ENCODE measurements at regions not wholly inside any gene's neighbourhood (a gene's known extent, or its start where the extent isn't known, plus 50 kb on each side); places are given as distances from the start of the nearest gene placed in this dataset.
"Not testable (repeated sequence)": the region's sequence is repeated elsewhere in the genome, so short reads cannot be mapped to it uniquely, and the experiment has no call there.

DNA sequence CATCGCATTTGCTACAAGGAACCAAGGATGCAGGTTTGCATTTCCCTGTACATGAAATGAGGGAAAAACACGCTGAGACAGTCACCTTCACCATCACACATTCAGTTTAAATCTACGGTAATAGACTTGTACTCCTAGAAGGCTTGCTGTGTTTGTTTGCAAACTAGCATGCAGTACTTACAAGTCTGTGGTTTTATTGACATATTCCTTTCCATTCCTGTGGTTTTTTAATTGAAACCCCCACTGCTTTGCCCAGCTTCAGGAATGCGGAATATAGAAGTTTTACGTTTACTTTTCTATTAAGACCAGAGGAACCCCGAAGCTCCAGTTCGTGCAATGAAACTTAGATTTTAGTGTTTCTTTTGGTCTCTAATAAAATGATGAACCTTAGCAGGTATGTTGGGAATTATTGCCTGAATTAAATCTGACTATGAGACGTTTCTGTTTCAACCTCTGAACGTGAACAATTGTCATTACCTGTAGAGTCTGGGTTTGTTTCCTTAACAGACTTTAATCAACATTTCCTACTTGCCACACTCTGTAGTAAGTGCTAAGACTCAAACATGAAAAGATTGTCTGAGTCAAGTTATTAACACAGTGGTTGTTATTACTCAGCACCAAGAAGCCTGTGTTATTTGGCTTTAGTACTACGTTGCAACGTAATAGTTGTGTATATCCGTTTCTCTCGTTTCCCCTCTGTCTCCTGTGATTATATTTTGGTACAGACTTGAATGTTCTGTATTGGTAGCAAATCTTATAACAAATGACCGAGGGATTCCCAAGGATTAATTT lies 793.3 kb upstream of the GOT2 start:
- no peak for ATAC-seq
- TF ChIP-seq, protein P1, sequence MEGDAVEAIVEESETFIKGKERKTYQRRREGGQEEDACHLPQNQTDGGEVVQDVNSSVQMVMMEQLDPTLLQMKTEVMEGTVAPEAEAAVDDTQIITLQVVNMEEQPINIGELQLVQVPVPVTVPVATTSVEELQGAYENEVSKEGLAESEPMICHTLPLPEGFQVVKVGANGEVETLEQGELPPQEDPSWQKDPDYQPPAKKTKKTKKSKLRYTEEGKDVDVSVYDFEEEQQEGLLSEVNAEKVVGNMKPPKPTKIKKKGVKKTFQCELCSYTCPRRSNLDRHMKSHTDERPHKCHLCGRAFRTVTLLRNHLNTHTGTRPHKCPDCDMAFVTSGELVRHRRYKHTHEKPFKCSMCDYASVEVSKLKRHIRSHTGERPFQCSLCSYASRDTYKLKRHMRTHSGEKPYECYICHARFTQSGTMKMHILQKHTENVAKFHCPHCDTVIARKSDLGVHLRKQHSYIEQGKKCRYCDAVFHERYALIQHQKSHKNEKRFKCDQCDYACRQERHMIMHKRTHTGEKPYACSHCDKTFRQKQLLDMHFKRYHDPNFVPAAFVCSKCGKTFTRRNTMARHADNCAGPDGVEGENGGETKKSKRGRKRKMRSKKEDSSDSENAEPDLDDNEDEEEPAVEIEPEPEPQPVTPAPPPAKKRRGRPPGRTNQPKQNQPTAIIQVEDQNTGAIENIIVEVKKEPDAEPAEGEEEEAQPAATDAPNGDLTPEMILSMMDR (IDR thresholded peaks at IDR 0.05): no peak

GRCh38 chr16:59522826-59523225 lies 788.7 kb upstream of the GOT2 start:
- Histone ChIP-seq H3K36me3 (ENCODE audit: low read depth) (no peaks in the 10 kb centered on the region), H3K4me1 (ENCODE audit: low read depth) (no peaks in the 10 kb centered on the region), H3K9me3 (peaks cover 15% of the 10 kb centered on the region), H3K4me3 (no peak overlapping the region)
- TF ChIP-seq, protein P1 (IDR thresholded peaks at IDR 0.05): no peak
- DNase-seq (no peak), ATAC-seq (no peak)
- intact Hi-C loops (cut with DNase I, micrococcal nuclease): no loop called here

More for the DNA sequence above, 793.3 kb upstream of the GOT2 start:
- intact Hi-C loops (cut with DNase I, micrococcal nuclease): no loop called here
- Histone ChIP-seq H3K4me3 (no peak overlapping the region), H3K4me1 (ENCODE audit: low read depth) (no peaks in the 10 kb centered on the region), H3K36me3 (ENCODE audit: low read depth) (no peaks in the 10 kb centered on the region), H3K9me3 (peaks cover 27% of the 10 kb centered on the region)
- no peak for DNase-seq

DNA sequence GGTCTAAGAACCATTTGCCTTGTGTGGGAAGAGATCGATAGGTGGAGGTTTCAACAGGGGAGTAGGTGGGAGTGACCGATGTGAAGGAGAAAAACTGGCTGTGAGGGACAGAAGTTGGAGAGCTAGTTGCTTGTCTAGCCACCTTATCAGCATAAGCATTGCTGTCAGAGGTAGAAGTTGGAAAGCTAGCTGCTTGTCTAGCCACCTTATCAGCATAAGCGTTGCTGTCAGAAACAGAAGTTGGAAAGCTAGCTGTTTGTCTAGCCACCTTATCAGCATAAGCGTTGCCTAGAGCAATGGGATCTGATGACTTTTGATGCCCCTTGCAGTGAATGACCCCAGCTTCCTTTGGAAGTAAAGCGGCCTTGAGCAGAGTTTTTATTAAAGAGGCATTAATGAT lies 784.6 kb upstream of the GOT2 start:
- H3K9me3 ChIP-seq: peaks cover 14% of the 10 kb centered on the region
- H3K4me3 ChIP-seq; DNase-seq; H3K4me1 ChIP-seq (ENCODE audit: low read depth); ATAC-seq; H3K36me3 ChIP-seq (ENCODE audit: low read depth); intact Hi-C loops (cut with DNase I, micrococcal nuclease): not testable (repeated sequence)

- H3K4me1 ChIP-seq (ENCODE audit: low read depth): no peaks in the 10 kb centered on the region
- TF ChIP-seq, protein P1 (IDR thresholded peaks at IDR 0.05): no peak
- no peak overlapping the region for H3K4me3 ChIP-seq
- no peak for DNase-seq
- peaks cover 29% of the 10 kb centered on the region for H3K9me3 ChIP-seq
- ATAC-seq: no peak
- no peaks in the 10 kb centered on the region for H3K36me3 ChIP-seq (ENCODE audit: low read depth)
- intact Hi-C loops (cut with DNase I, micrococcal nuclease): no loop called here
Observed at GRCh38 chr16:59514651-59515050, 780.5 kb upstream of the GOT2 start.

- ATAC-seq (no peak), DNase-seq (no peak)
- intact Hi-C loops (cut with DNase I, micrococcal nuclease): no loop called here
- H3K4me3 ChIP-seq: no peak overlapping the region
- H3K9me3 ChIP-seq: peaks cover 47% of the 10 kb centered on the region
- H3K36me3 ChIP-seq (ENCODE audit: low read depth): no peaks in the 10 kb centered on the region
- TF ChIP-seq, protein P1 (IDR thresholded peaks at IDR 0.05): no peak
- no peaks in the 10 kb centered on the region for H3K4me1 ChIP-seq (ENCODE audit: low read depth)
Observed at GRCh38 chr16:59510008-59510424, 775.9 kb upstream of the GOT2 start.

DNA sequence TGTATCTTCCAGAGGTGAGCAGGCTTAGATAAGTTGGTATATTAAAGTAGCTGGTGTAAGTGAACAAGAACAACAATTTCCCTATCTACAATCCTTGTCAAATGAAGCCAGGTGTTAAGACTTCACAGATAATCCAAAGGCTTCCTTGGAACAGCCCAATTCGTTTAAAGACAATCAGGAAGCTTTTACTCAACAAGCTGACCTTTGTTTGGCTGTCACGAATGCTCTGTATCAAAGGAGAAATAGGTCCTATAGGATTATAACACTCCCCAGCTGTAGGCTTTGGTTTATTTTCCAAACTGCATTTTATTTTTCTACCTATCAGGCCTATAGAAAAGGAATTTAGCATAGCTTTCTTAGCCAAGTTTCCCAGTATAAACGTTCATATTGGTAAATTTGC lies 766.5 kb upstream of the GOT2 start:
- TF ChIP-seq, protein P1 (IDR thresholded peaks at IDR 0.05): no peak
- intact Hi-C loops (cut with DNase I, micrococcal nuclease): no loop called here
- Histone ChIP-seq H3K36me3 (ENCODE audit: low read depth) (no peaks in the 10 kb centered on the region), H3K9me3 (peaks cover 54% of the 10 kb centered on the region), H3K4me3 (no peak overlapping the region), H3K4me1 (ENCODE audit: low read depth) (no peaks in the 10 kb centered on the region)
- DNase-seq (no peak), ATAC-seq (no peak)

All from mucosa of descending colon (tissue), 3 donors.